ENCODE measurements at regions not wholly inside any gene's neighbourhood (a gene's known extent, or its start where the extent isn't known, plus 50 kb on each side); places are given as distances from the start of the nearest gene placed in this dataset.

DNA sequence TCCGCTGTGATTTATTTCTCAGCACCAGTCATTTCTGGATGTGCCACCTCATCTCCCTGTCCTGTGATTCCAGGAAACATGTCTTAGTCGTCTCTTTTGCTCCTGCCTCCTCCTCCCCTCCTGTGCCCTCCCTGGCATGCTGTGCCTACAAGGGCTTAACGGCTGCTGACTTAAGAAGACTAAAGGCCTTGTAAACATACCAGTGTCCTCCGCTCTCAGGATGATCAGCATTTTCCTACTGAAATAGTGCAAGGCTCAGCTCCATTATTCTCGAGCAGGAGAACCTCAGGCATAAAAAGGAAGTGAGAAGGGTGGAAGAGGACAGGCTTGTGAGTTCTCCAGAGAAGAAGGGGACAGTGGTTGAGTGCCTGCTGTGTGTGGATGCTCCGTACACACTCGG, 61.6 kb upstream of the RUNX3 start:
- TF ChIP-seq, protein P1, sequence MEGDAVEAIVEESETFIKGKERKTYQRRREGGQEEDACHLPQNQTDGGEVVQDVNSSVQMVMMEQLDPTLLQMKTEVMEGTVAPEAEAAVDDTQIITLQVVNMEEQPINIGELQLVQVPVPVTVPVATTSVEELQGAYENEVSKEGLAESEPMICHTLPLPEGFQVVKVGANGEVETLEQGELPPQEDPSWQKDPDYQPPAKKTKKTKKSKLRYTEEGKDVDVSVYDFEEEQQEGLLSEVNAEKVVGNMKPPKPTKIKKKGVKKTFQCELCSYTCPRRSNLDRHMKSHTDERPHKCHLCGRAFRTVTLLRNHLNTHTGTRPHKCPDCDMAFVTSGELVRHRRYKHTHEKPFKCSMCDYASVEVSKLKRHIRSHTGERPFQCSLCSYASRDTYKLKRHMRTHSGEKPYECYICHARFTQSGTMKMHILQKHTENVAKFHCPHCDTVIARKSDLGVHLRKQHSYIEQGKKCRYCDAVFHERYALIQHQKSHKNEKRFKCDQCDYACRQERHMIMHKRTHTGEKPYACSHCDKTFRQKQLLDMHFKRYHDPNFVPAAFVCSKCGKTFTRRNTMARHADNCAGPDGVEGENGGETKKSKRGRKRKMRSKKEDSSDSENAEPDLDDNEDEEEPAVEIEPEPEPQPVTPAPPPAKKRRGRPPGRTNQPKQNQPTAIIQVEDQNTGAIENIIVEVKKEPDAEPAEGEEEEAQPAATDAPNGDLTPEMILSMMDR (IDR thresholded peaks at IDR 0.05; ENCODE audit: borderline replicate concordance, insufficient read depth, low read depth, low read length), result no peak
- no peak overlapping the region for H3K4me3 ChIP-seq (ENCODE audit: low read depth, low read length)

- H3K4me3 ChIP-seq (ENCODE audit: low read depth, low read length), result no peak overlapping the region
- TF ChIP-seq, protein P1 (IDR thresholded peaks at IDR 0.05; ENCODE audit: borderline replicate concordance, insufficient read depth, low read depth, low read length), result no peak
Measured at GRCh38 chr1:24990779-24991641, 60.9 kb upstream of the RUNX3 start.

- TF ChIP-seq, protein P1 (IDR thresholded peaks at IDR 0.05; ENCODE audit: borderline replicate concordance, insufficient read depth, low read depth, low read length), result no peak
- no peak overlapping the region for H3K4me3 ChIP-seq (ENCODE audit: low read depth, low read length)
Measured at GRCh38 chr1:24990136-24990535, 60.1 kb upstream of the RUNX3 start.

GRCh38 chr1:24989082-24989481, 59.0 kb upstream of the RUNX3 start:
- TF ChIP-seq, protein P1 (IDR thresholded peaks at IDR 0.05; ENCODE audit: borderline replicate concordance, insufficient read depth, low read depth, low read length), result no peak
- H3K4me3 ChIP-seq (ENCODE audit: low read depth, low read length), result no peak overlapping the region

GRCh38 chr1:24988558-24988912, 58.5 kb upstream of the RUNX3 start:
- H3K4me3 ChIP-seq (ENCODE audit: low read depth, low read length), result no peak overlapping the region
- TF ChIP-seq, protein P1 (IDR thresholded peaks at IDR 0.05; ENCODE audit: borderline replicate concordance, insufficient read depth, low read depth, low read length), result no peak

GRCh38 chr1:24987875-24988557, 57.9 kb upstream of the RUNX3 start:
- TF ChIP-seq, protein P1 (IDR thresholded peaks at IDR 0.05; ENCODE audit: borderline replicate concordance, insufficient read depth, low read depth, low read length), result no peak
- H3K4me3 ChIP-seq (ENCODE audit: low read depth, low read length), result no peak overlapping the region

- TF ChIP-seq, protein P1 (IDR thresholded peaks at IDR 0.05; ENCODE audit: borderline replicate concordance, insufficient read depth, low read depth, low read length), result no peak
- no peak overlapping the region for H3K4me3 ChIP-seq (ENCODE audit: low read depth, low read length)
Measured at GRCh38 chr1:24987424-24987823, 57.3 kb upstream of the RUNX3 start.

All from GM12875 (cell line).